Subcutaneous abdominal adipose tissue (tissue), 5 donors: ENCODE measurements at regions not wholly inside any gene's neighbourhood (a gene's known extent, or its start where the extent isn't known, plus 50 kb on each side); places are given as distances from the start of the nearest gene placed in this dataset.

ENCODE experiments used
- H3K27ac ChIP-seq: one replicate; pipeline ENCODE4 v1.7.0; 2013; ENCODE audit warnings: low read depth, mild to moderate bottlenecking, inconsistent platforms, low read length, moderate library complexity
- H3K27me3 ChIP-seq, 5 donors: one replicate each; pipeline ENCODE4 v1.7.0; 2013; ENCODE audit warnings: low read length in 5 of 5, inconsistent platforms in 1 of 5; ENCODE audit not compliant: control insufficient read depth in 5 of 5, insufficient read depth in 4 of 5
- H3K36me3 ChIP-seq, 5 donors: one replicate each; pipeline ENCODE4 v1.7.0; 2013; ENCODE audit warnings: low read length in 5 of 5; ENCODE audit not compliant: control insufficient read depth in 5 of 5, insufficient read depth in 5 of 5
- H3K4me1 ChIP-seq, 5 donors: one replicate each; pipeline ENCODE4 v1.7.0; 2013; ENCODE audit warnings: low read length in 5 of 5, mild to moderate bottlenecking in 3 of 5, moderate library complexity in 1 of 5; ENCODE audit not compliant: control insufficient read depth in 5 of 5, insufficient read depth in 5 of 5
- H3K4me3 ChIP-seq, 5 donors: one replicate each; pipeline ENCODE4 v1.7.0; 2013; ENCODE audit warnings: low read length in 5 of 5, low read depth in 1 of 5
- H3K9ac ChIP-seq, 5 donors: one replicate each; pipeline ENCODE4 v1.7.0; 2013; ENCODE audit warnings: low read length in 5 of 5, mild to moderate bottlenecking in 4 of 5, moderate library complexity in 3 of 5
- H3K9me3 ChIP-seq, 5 donors: one replicate each; pipeline ENCODE4 v1.7.0; 2013; ENCODE audit warnings: low read length in 5 of 5; ENCODE audit not compliant: control insufficient read depth in 5 of 5
- donor health status: healthy.
- donor health status: healthy.
- donor health status: healthy.
- donor health status: healthy.
- donor health status: healthy.

GRCh38 chr21:24055696-24056095, 1551.6 kb downstream of the MRPL39 start:
- no peak overlapping the region for H3K4me3 ChIP-seq
- no peaks in the 10 kb centered on the region for H3K9me3 ChIP-seq
- H3K9ac ChIP-seq: no peak overlapping the region
- no peak overlapping the region for H3K27ac ChIP-seq
- no peaks in the 10 kb centered on the region for H3K27me3 ChIP-seq
- no peaks in the 10 kb centered on the region for H3K36me3 ChIP-seq
- H3K4me1 ChIP-seq: no peaks in the 10 kb centered on the region

- no peaks in the 10 kb centered on the region for H3K9me3 ChIP-seq
- no peaks in the 10 kb centered on the region for H3K27me3 ChIP-seq
- H3K4me1 ChIP-seq: peaks cover 0 to 9% (median 6%) of the 10 kb centered on the region in 5 donors
- H3K4me3 ChIP-seq: no peak overlapping the region
- no peak overlapping the region for H3K9ac ChIP-seq
- H3K36me3 ChIP-seq: no peaks in the 10 kb centered on the region
- H3K27ac ChIP-seq: no peak overlapping the region
Observed at GRCh38 chr21:24050231-24050630, 1557.0 kb downstream of the MRPL39 start.

- H3K27ac ChIP-seq: no peak overlapping the region
- H3K36me3 ChIP-seq: no peaks in the 10 kb centered on the region
- no peak overlapping the region for H3K4me3 ChIP-seq
- H3K9ac ChIP-seq: no peak overlapping the region
- no peaks in the 10 kb centered on the region for H3K27me3 ChIP-seq
- peaks cover 0 to 10% (median 6%) of the 10 kb centered on the region in 5 donors for H3K4me1 ChIP-seq
- no peaks in the 10 kb centered on the region for H3K9me3 ChIP-seq
Observed at GRCh38 chr21:24046829-24047443, 1560.3 kb downstream of the MRPL39 start.

GRCh38 chr21:24045775-24046215, 1561.5 kb downstream of the MRPL39 start:
- H3K9me3 ChIP-seq: no peaks in the 10 kb centered on the region
- H3K27ac ChIP-seq: no peak overlapping the region
- no peaks in the 10 kb centered on the region for H3K27me3 ChIP-seq
- no peak overlapping the region for H3K4me3 ChIP-seq
- no peaks in the 10 kb centered on the region for H3K36me3 ChIP-seq
- peaks cover 0 to 10% (median 6%) of the 10 kb centered on the region in 5 donors for H3K4me1 ChIP-seq
- H3K9ac ChIP-seq: no peak overlapping the region

GRCh38 chr21:24045373-24045772, 1561.9 kb downstream of the MRPL39 start:
- H3K27me3 ChIP-seq: no peaks in the 10 kb centered on the region

GRCh38 chr21:24042687-24043086, 1564.6 kb downstream of the MRPL39 start:
- H3K27me3 ChIP-seq: no peaks in the 10 kb centered on the region
- H3K4me1 ChIP-seq: peaks cover 0 to 10% (median 6%) of the 10 kb centered on the region in 5 donors
- H3K27ac ChIP-seq: no peak overlapping the region
- H3K9me3 ChIP-seq: no peaks in the 10 kb centered on the region
- no peaks in the 10 kb centered on the region for H3K36me3 ChIP-seq
- H3K9ac ChIP-seq: no peak overlapping the region
- H3K4me3 ChIP-seq: no peak overlapping the region

More at GRCh38 chr21:24045373-24045772, 1561.9 kb downstream of the MRPL39 start:
- H3K27ac ChIP-seq: no peak overlapping the region
- no peak overlapping the region for H3K4me3 ChIP-seq
- no peak overlapping the region for H3K9ac ChIP-seq
- H3K4me1 ChIP-seq: peaks cover 0 to 10% (median 6%) of the 10 kb centered on the region in 5 donors
- no peaks in the 10 kb centered on the region for H3K36me3 ChIP-seq
- H3K9me3 ChIP-seq: no peaks in the 10 kb centered on the region

- Histone ChIP-seq H3K4me3 (no peak overlapping the region), H3K4me1 (no peaks in the 10 kb centered on the region), H3K9me3 (peaks cover 0 to 9% (median 2%) of the 10 kb centered on the region in 5 donors), H3K9ac (no peak overlapping the region), H3K27me3 (no peaks in the 10 kb centered on the region), H3K27ac (no peak overlapping the region), H3K36me3 (no peaks in the 10 kb centered on the region)
Observed at GRCh38 chr21:24032709-24033232, 1574.5 kb downstream of the MRPL39 start.

- H3K9me3 ChIP-seq: no peaks in the 10 kb centered on the region
- H3K27ac ChIP-seq: no peak overlapping the region
- no peak overlapping the region for H3K4me3 ChIP-seq
- no peaks in the 10 kb centered on the region for H3K36me3 ChIP-seq
- no peak overlapping the region for H3K9ac ChIP-seq
- no peaks in the 10 kb centered on the region for H3K4me1 ChIP-seq
- H3K27me3 ChIP-seq: no peaks in the 10 kb centered on the region
Observed at GRCh38 chr21:24027396-24027795, 1579.9 kb downstream of the MRPL39 start.

- Histone ChIP-seq H3K4me1 (no peaks in the 10 kb centered on the region), H3K36me3 (no peaks in the 10 kb centered on the region), H3K27me3 (no peaks in the 10 kb centered on the region), H3K27ac (no peak overlapping the region), H3K9me3 (peaks cover 0 to 3% (median 0%) of the 10 kb centered on the region in 5 donors), H3K9ac (no peak overlapping the region), H3K4me3 (no peak overlapping the region)
Observed at GRCh38 chr21:24025101-24025500, 1582.2 kb downstream of the MRPL39 start.

- no peak overlapping the region for H3K27ac ChIP-seq
- H3K9ac ChIP-seq: no peak overlapping the region
- no peaks in the 10 kb centered on the region for H3K36me3 ChIP-seq
- H3K4me3 ChIP-seq: no peak overlapping the region
- peaks cover 0 to 3% (median 0%) of the 10 kb centered on the region in 5 donors for H3K9me3 ChIP-seq
- H3K4me1 ChIP-seq: no peaks in the 10 kb centered on the region
- no peaks in the 10 kb centered on the region for H3K27me3 ChIP-seq
Observed at GRCh38 chr21:24023936-24024335, 1583.3 kb downstream of the MRPL39 start.
